Midbrain (tissue), 1 donor: ENCODE measurements at regions not wholly inside any gene's neighbourhood (a gene's known extent, or its start where the extent isn't known, plus 50 kb on each side); places are given as distances from the start of the nearest gene placed in this dataset.

Experiments
- DNase-seq: peaks from one replicate; lab custom pipeline; 2025; lab: John Stamatoyannopoulos, UW

- no peak for DNase-seq
These were observed 595.4 kb upstream of the AGA start for GRCh38 chr4:178037459-178038214.

GRCh38 chr4:178056996-178057395, 614.8 kb upstream of the AGA start:
- no peak for DNase-seq

- DNase-seq = no peak
These were observed 621.3 kb upstream of the AGA start for GRCh38 chr4:178063568-178063967.

- no peak for DNase-seq
These were observed 624.2 kb upstream of the AGA start for GRCh38 chr4:178066338-178066941.

GRCh38 chr4:178068136-178068535, 625.9 kb upstream of the AGA start:
- DNase-seq = no peak

GRCh38 chr4:178070163-178070562, 627.9 kb upstream of the AGA start:
- DNase-seq = no peak

- no peak for DNase-seq
These were observed 638.1 kb upstream of the AGA start for GRCh38 chr4:178080312-178080711.

- no peak for DNase-seq
These were observed 638.9 kb upstream of the AGA start for GRCh38 chr4:178081176-178081575.

GRCh38 chr4:178081896-178082295, 639.7 kb upstream of the AGA start:
- no peak for DNase-seq

GRCh38 chr4:178082906-178083305, 640.7 kb upstream of the AGA start:
- DNase-seq = no peak

GRCh38 chr4:178083968-178084367, 641.7 kb upstream of the AGA start:
- no peak for DNase-seq

GRCh38 chr4:178086320-178086719, 644.1 kb upstream of the AGA start:
- no peak for DNase-seq

GRCh38 chr4:178090640-178091411, 648.6 kb upstream of the AGA start:
- no peak for DNase-seq

GRCh38 chr4:178102139-178102538, 659.9 kb upstream of the AGA start:
- no peak for DNase-seq

- DNase-seq = no peak
These were observed 663.0 kb upstream of the AGA start for GRCh38 chr4:178105242-178105641.

GRCh38 chr4:178136736-178137345, 694.6 kb upstream of the AGA start:
- no peak for DNase-seq

GRCh38 chr4:178137732-178138471, 695.7 kb upstream of the AGA start:
- no peak for DNase-seq

- no peak for DNase-seq
These were observed 696.3 kb upstream of the AGA start for GRCh38 chr4:178138491-178138890.

- no peak for DNase-seq
These were observed 698.2 kb upstream of the AGA start for GRCh38 chr4:178140326-178140915.

GRCh38 chr4:178142724-178143123, 700.5 kb upstream of the AGA start:
- no peak for DNase-seq

GRCh38 chr4:178148106-178148505, 705.9 kb upstream of the AGA start:
- no peak for DNase-seq
